ENCODE measurements at regions not wholly inside any gene's neighbourhood (a gene's known extent, or its start where the extent isn't known, plus 50 kb on each side); places are given as distances from the start of the nearest gene placed in this dataset.

DNA sequence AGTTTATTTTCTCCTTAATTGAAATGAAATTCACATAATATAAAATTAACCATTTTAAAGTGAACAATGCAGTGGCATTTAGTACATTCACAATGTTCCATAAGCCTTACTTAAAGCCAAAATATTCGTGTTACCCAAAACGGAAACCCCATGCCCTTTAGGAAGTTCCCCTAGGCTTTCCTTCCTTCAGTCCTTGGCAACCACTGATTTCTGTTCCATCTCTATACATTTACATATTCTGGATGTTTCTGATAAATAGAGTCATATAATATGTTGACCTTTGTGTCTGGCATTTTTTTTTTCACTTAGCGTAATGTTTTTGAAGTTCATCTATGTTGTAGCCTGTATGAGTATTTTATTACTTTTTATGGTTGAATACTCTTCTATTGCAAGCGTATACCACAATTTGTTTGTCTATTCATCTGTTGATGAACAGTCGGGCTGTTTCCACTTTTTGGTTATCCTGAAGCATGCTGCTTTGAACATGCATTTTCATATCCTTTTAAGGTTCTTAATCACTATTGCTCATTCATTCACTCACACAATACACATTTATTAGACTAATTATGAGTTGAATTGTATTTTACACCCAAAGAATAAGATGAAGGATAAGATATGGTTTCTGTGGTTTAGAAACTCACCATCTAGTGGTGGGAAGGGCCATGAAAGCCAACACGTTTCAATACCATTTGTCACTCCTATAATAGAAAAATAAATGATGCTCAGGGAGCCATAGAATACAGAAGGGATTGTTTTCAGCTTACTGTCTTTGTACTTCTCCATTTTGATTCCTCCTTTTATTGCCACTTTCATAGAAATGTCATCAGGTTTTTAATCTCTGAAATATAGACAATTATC is 408.2 kb upstream of the CBLB start:
- DNase-seq (ENCODE audit: low spot score): no peak
- TF ChIP-seq, protein P1, sequence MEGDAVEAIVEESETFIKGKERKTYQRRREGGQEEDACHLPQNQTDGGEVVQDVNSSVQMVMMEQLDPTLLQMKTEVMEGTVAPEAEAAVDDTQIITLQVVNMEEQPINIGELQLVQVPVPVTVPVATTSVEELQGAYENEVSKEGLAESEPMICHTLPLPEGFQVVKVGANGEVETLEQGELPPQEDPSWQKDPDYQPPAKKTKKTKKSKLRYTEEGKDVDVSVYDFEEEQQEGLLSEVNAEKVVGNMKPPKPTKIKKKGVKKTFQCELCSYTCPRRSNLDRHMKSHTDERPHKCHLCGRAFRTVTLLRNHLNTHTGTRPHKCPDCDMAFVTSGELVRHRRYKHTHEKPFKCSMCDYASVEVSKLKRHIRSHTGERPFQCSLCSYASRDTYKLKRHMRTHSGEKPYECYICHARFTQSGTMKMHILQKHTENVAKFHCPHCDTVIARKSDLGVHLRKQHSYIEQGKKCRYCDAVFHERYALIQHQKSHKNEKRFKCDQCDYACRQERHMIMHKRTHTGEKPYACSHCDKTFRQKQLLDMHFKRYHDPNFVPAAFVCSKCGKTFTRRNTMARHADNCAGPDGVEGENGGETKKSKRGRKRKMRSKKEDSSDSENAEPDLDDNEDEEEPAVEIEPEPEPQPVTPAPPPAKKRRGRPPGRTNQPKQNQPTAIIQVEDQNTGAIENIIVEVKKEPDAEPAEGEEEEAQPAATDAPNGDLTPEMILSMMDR (IDR thresholded peaks at IDR 0.05; ENCODE audit: extremely low read depth, missing control alignments): no peak

DNA sequence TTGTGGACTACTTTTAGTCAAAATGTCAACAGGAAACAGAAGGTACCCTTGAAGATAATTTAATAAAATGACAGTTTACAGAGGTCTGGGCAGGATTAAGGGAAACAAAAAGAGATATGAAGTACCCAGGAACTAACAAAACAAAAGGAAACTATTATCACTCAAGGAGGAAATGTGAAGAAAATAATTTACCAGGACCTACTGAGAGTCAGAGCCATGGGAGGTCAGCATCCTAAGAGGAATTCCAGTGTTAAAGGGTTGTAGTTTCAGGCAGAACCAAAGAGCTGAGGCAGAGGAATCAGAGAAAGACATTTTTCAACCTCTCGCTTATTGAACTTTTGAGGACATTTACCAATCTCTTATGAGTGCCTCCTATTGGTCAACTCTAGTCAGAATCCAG is 408.9 kb upstream of the CBLB start:
- no peak for DNase-seq (ENCODE audit: low spot score)
- TF ChIP-seq, protein P1 (IDR thresholded peaks at IDR 0.05; ENCODE audit: extremely low read depth, missing control alignments): no peak

DNA sequence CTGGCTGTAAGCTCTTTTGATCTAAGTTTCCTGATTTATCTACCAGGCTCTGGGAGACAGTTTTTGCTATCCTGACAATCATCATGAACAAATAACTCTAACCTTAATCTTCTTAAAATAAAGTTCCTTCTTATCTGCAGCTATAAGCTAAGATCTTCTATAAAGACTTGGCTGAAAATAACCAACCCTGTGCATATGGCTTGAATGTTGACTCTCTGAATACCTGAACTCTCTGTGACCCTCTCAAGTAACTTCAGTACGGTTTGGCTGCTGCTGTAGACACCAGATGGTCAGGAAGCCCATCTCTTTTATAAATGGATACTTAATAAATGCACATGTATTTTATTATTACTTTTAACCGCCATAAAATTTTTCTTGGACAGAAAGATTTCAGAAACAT is 412.4 kb upstream of the CBLB start:
- TF ChIP-seq, protein P1 (IDR thresholded peaks at IDR 0.05; ENCODE audit: extremely low read depth, missing control alignments): no peak
- DNase-seq (ENCODE audit: low spot score): no peak

DNA sequence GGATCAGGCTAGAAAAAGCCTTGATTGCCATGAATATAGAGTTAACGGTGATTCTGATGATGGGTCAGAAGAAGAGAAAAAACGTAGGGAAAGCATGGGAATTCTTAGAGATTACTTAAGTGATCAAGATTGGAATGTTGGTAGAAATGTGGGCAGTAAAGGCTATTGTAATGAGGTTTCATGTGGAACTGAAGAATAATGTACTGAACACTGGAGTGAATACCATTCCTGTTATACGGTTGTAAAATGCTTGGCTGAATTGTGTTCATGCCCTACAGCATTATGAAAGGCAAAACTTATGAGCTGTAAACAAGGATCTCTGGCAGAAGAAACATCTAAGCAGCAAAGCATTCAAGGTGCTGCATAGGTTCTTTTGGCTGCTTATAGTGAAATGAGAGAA is 414.1 kb upstream of the CBLB start:
- DNase-seq (ENCODE audit: low spot score): no peak
- TF ChIP-seq, protein P1 (IDR thresholded peaks at IDR 0.05; ENCODE audit: extremely low read depth, missing control alignments): no peak

DNA sequence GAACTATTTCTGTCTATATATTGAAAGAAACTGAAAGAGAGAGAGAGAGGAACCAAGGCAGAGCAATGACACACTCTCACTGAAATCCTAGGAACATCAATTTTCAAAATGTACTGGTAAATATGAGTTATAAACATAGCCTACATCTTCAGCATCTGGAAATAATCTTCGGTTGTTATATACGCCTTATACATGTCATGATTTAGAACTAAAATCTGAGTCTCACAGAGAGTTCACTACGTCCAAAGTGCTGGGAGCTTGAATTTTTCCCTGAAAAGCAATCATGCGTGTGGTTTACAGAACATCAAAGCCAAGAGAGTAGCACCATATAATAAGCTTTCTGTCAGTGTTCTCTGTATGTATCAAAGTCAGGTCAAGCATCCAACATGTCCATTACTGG is 420.0 kb upstream of the CBLB start:
- TF ChIP-seq, protein P1 (IDR thresholded peaks at IDR 0.05; ENCODE audit: extremely low read depth, missing control alignments): no peak
- no peak for DNase-seq (ENCODE audit: low spot score)

DNA sequence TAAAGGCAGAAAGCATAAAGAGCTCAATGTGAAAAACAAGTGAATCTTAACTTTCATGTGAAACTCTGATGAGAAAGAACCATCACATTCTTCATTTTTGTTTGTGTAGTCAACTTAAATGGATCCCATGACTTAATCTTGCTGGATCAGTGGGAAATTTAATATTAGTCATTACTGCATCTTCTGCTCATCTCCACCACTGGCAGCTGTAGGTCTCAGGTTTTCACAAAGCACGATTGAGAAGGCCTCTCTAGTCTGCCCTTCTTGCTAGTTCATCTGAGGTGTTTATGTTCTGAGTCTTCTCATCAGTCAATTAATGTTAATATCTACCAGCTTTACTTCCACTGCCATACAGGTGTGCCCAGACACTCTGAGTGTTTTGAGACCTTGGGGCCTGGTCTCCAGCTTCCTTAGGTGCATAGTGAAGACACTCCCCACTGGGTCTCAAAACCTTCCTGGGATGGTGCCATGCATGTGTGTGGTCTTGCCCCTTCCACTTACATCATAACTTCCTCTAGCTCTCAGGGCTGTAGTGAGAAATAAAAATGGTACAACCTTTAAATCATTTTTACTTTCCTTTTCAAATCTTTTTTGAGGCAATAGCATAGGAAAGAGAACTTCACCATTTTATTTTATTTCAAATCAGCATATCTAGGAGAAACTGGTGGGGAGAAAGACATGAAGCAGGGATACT is 421.6 kb upstream of the CBLB start:
- TF ChIP-seq, protein P1 (IDR thresholded peaks at IDR 0.05; ENCODE audit: extremely low read depth, missing control alignments): no peak
- DNase-seq (ENCODE audit: low spot score): no peak

DNA sequence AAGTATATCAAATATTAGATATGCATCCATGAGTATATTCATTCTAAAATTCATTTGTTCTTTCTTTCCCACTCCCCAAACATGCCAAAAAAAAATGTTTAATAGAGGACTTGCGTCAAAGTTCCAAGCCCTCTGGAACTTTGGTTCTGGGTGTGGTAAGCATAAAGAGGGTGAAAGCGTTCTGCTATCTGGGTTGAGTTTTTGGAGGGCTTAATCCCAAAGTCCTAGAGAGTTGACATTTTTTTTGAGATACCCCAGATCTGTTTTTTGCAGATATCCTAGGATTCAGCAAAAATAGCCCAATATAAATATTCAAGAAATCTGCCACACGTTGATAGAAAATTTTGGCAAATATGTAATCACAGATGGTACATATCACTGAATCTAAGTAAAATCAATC is 424.3 kb upstream of the CBLB start:
- no peak for DNase-seq (ENCODE audit: low spot score)
- TF ChIP-seq, protein P1 (IDR thresholded peaks at IDR 0.05; ENCODE audit: extremely low read depth, missing control alignments): no peak

All from GM20000 (cell line).